Inferior parietal cortex (tissue), 1 donor: ENCODE measurements at regions not wholly inside any gene's neighbourhood (a gene's known extent, or its start where the extent isn't known, plus 50 kb on each side); places are given as distances from the start of the nearest gene placed in this dataset.

Experiments
- DNase-seq: peaks from one replicate; pipeline ENCODE4 v3.0.0-alpha.2; 2016; ENCODE audit errors: extremely low spot score

DNA sequence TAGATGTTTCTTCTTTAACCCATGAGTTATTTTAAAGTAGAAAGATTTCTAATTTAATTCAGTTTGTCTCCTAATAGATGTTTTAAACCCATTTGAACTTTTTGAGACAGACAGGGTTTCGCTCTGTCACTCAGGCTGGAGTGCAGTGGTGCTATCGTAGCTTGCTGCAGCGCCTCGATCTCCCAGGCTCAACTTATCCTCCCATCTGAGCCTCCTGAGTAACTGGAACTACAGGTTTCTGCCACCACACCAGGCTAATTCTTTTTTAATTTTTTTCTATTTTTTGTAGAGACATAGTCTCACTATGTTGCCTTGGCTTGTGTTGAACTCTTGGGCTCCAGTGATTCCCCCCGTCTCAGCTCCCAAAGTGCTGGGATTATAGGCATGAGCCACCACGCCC lies 53.0 kb upstream of the RAB18 start:
- no peak for DNase-seq

DNA sequence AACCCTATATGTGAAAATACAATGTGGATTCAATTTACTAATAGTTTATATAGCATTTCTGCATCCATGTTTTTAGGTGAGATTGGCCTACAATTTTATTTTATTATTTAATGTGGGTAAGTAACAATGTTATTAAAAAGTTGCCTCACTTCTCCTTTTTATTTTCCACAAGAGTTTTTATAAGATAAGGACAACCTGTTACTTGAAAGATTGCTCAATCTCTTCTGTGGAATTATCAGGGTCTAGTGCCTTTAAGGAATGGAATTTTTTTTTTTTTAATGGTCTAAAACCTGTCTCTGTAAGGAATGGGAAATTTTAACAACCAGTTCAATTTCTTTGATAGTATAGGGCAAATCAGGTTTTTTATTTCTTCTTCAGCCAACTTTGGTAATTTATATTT lies 53.9 kb upstream of the RAB18 start:
- no peak for DNase-seq

DNA sequence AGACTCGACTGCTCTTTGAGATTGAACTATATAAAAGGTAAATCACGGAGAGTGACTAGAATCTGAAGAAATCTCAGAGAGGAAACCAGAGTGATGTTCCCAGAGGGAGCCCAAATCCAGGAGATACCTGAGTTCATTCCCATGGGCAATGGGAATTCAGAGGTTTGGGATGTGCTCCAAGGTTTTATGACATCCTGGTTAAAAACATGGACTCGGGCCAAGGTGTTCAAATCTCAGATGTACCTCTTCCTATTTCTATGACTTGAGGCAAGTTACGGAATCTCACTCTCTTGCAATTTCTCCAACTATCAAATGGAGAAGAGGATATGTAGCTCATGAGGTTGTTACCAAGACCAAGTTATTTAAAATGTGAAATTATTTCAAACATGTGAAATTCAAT lies 54.5 kb upstream of the RAB18 start:
- no peak for DNase-seq

DNA sequence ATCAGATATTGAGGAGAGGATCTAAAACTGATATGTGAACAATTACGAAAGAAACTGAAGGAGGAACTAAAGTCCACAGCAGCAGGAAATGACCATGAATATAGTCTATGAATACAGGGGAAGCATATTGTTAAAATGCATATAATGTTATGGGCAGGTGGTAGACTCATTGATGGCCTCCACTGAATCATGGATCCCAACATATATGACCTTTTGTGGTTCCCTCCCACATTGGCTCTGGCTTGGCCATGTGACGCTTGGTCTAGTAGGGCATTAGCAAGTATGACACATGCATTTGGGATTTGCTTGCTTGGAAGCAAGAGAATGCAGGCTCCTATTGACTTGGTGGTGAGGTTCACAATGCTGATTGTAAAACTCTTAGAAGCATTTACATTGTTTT lies 55.2 kb upstream of the RAB18 start:
- DNase-seq = no peak

DNA sequence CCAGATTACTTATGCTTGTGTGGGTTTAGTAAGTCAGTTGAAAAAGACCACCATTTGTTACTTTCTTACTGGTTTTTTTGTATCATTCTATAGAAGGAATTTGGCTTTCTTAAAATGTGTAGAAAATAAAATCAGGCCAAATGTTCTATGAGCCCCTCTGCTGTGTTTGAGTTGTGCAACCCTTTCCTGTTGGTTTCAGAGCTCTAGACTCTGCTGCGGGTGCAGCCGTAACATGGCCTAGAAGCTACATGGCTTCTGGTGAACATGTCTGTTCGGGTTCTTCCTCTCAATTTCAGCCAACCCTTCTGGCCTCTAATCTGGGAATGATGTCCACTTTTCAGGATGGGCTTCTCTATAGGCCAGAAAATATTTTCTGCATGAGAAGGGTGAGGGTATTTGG lies 56.6 kb upstream of the RAB18 start:
- no peak for DNase-seq

DNA sequence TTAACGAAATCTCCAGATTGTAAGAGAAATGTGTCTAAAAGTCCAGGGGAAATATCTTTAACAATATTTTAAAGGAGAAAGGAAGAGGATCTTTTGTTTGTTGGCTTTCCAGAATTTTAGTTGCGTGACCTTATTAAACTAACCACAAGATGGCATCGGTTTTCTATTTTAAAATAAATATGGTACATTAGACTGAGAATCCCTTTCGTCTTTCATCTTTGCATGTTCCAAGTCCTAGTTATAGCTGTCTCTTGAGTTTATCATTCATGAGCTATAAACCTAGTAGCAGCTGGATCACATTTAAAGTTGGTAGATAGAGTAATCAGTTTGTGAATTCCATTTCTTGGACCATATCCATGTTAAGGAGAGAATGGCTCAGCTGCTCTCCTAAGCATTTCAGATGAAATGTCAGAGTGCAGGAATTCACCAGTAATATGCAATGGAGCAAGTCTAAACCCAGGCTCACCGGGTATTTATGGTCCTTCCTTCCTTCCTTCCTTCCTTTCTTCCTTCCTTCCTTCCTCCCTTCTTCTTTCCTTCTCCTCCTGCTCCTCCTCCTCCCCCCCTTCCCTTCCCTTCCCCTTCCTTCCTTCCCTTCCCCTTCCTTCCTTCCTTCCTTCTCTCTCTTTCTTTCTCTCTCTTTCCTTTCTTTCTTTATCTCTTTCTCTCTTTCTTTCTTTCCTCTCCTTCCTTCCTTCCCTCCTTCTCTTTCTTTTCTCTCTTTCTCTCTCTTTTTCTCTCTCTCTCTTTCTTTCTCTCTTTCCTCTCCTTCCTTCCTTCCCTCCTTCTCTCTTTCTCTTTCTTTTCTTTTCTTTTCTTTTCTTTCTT lies 57.8 kb upstream of the RAB18 start:
- DNase-seq = peak; percentile 61

DNA sequence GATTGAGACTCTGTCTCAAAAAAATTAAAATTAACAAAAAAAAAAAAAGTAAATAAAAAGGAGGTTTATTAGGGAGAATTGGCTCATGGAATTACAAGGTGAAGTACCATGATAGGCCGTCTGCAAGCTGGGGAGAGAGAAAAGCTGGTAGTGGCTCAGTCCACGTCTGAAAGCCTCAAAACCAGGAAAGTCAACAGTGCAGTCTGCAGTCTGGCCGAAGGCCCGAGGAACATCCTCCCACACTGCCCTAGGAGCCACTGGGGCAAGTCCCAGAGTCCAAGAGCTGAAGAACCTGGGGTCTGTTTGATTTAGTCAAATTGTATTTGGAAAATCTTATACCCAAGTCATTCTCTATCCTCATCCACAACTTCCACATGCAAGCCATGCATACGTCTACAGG lies 59.0 kb upstream of the RAB18 start:
- DNase-seq = no peak

DNA sequence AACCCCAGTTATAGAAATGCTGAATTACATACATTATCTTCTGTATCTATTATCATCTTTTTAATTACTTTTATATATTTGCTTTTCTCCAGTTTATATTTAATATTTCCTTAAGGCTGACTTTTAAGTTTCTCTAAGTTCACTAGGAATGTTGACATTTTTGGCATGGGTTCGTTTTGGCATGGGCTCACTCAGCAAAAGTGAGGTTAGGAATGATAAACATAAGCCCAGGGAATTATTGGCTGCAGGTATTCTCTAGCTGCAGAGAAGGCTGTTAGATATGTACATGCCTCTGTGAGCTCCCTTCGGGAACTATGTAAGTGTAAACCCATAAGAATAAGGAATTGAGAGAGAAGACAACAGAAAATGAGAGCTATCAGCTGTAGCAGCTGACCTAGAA lies 63.6 kb upstream of the RAB18 start:
- DNase-seq = no peak

DNA sequence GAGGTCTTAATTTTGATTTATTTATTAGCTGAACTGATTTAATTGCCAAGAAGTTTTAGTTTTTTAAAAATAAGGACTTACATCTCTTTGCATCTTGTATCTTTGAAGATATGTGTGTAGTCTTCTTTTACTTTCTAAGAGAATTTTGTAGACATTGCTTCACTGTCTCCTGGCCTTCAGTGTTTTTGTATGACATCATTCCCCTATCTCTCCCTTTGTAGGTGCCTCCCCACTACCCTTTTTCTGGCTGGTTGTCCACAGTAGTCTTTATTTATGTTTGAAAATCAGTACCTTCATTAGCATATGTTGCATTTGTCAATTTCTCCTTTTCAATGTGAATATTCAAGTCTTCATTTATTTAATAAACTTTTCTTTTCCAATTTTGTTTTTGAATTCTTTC lies 64.1 kb upstream of the RAB18 start:
- DNase-seq = no peak

DNA sequence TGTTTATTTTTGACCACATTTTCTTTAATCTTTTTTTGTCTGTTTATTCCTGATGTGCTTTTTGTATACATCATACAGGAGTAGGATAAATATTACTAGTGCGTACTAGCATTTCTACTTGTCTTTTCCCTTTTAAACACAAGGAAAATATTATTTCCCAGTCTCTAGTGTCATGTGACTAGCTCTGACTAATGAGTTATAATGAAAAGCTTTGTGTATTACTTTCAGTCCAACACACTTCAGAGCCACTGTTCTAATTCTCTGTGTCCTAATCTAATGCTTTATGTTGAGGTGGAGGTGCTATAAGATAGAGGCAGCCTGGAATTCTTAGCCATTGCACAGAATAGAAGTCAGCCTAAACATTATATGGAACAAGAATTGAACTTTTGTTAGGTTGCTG lies 65.0 kb upstream of the RAB18 start:
- DNase-seq = peak; percentile 5

DNA sequence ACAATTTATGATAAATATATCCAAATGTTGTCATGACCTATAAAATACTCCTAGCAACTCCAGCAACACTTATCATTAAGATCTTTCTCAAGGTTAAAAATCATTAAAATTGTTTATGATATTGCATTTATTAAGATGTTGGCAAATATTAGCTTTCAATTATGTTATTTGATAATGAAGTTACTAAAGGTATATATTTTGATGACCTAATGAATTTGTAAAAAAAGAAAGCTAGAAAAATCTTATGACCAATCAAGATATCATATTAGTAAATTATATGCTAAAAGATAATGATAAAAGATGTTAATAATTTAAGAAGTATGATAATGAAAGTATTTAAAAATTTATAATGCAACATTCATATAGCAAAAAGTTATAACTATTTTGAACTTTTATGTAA lies 66.3 kb upstream of the RAB18 start:
- DNase-seq = no peak

DNA sequence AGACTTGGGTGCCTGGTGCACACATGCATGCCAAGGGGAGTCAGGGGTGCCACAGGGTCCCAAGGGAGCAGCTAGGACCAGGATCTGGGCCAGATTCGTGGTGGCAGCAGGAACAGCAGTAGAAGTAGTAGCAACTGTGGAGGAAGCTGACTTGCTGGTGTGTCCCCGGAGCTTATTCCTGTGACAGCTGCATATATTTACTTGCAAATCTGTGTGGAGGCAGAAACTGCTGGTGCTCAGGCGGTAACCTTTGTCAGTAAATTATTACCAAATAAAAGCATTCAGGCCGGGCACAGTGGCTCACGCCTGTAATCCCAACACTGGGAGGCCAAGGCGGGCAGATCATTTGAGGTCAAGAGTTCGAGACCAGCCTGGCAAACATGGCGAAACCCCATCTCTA lies 67.4 kb upstream of the RAB18 start:
- DNase-seq = no peak

DNA sequence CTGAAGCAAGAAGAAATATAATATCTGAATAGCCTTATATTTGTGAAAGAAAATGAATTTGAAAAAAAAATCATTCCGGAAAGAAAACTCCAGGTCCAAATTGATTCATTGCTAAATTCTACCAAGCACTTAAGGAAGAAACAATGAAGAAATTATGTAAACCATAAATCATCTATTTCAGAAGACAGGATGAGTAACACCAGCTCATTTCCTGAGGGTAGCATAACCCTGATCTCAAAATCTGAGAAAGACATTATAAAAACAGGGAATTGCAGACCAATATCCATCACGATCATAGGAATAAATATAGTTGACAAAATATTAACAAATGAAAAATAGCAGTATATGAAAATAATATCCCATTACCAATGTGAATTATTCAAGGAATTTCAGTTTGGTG lies 70.1 kb upstream of the RAB18 start:
- DNase-seq = no peak

DNA sequence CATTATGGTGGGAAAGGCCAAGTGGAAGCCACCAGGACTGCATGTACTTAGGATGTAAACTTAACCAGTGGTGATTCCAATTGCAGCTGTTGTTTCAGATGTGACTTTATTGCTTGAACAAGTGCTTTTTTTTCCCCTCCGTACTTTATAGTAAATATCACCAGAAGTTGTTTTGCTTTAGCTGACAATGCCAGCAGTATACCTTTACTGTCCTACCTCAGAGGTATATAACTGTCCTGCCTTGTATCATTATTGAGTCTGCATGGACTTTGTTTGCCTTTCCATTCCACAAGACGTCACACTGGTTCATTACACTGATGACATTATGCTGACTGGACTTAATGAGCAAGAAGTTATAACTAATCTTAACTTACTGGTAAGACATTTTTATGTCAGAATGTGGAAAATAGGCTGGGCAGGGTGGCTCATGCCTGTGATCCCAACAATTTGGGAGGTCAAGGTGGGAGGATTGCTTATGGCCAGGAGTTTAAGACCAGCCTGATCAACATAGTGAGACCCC lies 77.1 kb upstream of the RAB18 start:
- no peak for DNase-seq

DNA sequence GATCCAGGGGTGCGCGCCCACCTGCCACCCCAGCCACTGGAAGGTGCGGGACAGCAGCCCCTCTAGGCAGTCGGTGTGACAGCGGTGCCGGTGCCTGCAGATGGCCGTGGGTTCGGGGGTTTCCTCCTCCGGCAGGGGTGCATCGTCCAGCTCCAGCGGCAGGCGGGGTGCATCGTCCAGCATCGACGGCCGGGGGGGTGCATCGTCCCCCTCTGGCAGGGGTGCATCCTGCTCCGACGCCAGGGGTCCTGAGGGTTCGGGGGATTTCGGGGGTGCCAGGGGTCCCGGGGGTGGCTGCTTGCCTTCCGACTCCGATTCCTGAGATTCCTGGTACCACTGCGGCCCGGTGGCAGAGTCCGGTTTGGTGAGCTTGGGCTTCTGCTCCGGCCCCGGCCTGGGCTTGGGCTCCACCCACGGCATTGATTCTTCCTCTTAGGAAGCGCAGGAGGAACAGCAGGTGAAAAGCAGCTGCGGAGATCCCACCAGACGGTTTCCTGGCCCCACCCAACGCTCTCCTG lies 90.2 kb upstream of the RAB18 start:
- no peak for DNase-seq

DNA sequence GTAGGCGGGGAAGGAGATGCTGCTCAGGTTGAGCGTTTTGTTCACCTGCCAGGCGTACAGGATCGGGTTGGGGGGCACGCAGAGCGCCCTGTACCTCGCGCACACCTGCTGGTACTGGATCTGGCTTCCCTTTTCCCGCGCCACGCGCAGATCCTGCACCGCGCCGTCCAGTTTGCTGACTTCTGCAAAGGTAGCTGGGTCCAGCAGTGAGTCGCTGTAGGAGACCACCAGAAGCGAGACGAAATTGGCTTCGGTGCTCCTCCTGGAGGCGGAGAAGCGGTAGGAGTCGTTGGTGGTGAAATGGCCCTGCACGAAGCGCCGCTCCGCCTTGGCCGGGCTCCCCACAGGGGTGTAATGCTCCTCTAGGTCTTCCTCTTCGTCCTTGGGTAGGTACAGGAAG lies 90.7 kb upstream of the RAB18 start:
- no peak for DNase-seq

DNA sequence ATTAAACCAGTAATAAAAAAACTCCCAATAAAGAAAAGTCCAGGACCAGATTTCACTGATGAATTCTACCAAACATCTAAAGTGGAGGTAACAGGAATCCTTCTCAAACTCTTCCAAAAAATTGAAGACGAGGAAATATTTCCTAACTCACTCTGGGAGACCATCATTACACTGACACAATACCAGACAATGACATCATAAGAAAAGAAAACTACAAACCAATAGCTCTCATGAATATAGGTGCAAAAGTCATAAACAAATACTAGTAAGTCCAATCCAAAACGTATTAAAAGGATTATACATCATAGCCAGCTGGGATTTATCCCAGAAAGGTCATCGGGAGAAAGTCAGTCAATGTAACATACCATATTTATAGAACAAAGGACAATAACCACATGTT lies 94.0 kb upstream of the RAB18 start:
- DNase-seq = no peak

DNA sequence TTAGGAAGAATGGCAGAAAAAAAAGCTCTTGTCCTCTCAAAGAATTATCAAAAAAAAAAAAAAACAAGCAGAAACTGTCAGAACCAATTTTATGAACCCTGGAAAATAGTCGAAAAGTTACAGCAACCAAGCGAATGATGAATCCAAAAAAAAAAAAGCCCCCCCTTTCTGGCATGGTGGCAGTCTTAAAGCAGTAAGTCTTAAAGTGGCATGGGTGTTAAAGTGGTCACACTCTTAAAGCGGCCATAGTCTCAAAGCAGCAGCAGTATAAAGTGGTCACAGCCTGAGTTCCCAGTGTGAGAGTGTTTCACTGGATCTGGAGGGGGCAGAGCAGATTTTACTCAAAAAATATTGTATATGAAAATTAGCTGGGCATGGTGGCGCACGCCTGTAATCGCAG lies 96.8 kb upstream of the RAB18 start:
- DNase-seq = no peak

DNA sequence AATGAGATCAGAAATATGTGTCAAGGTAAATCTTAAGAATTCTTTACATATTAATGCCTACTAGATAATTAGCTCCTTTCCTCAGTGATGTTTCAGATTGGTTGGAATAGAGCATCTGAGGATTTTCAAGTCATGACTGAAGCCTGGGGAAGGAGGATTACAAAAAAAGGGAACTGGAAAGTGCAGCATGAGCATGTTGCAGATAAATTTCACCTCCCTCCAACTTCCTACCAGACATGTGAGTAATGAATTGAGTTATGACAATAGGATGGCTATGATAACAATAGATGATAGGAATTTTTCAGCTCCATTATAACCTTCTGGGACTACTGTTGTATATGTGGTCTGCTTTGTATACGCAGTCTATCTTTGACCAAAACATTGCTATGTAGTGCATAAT lies 104.2 kb upstream of the RAB18 start:
- no peak for DNase-seq

DNA sequence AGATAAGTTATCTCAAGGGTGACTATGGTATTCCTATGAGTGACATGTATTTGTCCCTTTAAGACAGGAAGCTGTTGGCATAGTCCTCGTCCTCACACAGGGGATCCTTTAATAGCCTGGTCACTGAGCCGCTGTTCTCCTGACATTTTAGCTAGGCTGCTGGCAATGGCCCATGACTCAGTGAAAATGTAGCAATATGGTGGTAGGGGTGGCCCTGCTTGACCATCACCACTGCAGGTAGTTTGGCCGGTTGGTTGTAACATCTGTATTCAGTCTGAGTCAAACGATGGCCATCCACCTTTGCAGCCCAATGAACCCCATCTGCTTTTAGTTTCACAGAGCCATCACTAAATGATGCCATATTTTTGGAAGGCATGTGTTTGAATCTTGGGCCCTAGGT lies 110.1 kb upstream of the RAB18 start:
- DNase-seq = no peak

DNA sequence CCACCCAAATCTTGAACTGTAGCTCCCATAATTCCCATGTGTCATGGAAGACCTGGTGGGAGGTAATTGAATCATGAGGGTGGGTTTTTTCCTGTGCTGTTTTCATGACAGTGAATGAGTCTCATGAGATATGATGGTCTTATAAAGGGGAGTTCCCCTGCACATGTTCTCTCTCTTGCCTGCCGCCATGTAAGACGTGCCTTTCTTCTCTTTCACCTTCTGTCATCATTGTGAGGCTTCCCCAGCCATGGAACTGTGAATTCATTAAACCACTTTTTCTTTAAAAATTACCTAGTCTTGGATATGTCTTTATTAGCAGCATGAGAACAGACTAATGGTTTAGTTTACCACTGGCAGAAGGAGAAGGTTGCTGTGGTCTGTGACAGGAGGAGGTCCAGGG lies 111.5 kb upstream of the RAB18 start:
- DNase-seq = no peak

DNA sequence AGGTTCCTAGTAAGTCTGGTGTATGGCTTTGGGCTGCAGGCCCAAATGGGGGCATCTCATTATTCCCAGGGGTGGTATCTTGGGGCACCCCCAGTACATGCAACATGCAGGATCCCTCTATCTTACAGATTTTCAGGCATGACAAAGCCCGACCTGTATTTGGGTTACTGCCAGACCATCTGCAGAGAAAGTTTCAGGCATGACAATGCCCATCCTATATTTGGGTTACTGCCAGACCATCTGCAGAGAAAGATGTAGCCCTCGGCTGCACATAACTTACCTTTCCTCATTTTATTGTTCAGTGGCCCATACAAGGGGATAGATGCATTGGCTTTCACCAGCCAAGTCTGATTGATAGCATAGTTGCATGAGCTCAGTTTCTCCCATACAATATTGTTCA lies 112.2 kb upstream of the RAB18 start:
- no peak for DNase-seq

DNA sequence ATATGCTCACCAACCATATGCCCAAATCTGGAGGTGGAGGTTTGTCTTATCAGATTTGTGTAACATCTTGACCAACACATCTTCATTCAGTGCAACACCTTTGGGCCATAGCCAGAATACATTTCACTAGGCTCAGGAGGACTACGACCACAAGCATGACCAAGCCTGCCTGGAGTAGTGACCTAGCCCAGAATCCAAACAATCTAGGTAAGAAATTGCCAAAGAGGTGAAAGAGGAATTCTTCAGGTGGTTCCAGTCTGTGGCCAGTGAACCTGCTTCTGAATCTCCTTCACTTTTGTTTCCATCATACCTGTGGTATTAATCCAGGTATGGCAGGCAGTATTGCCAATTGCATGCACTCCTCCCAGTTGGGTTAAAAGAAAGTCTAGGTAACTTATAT lies 112.8 kb upstream of the RAB18 start:
- DNase-seq = no peak

DNA sequence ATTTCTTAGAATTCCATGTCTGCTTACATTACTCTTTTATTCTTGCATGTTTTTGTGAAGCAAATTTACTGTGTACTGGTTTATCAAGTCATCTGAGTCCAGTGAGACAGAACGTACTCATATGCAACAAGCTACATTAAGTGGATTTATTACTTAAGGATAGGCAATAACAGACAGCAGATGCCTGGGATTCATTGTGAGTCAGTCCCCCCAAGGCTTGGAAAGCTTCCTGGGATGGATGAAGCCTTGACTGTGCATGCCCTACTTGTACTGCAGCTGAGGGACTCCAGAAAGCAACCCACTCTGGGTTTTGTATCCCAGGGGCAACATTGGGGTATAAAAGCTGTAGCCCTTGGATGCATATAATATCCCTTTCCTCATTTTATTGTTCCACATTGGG lies 113.4 kb upstream of the RAB18 start:
- no peak for DNase-seq
